GM12873 (cell line): ENCODE measurements at regions not wholly inside any gene's neighbourhood (a gene's known extent, or its start where the extent isn't known, plus 50 kb on each side); places are given as distances from the start of the nearest gene placed in this dataset.

ENCODE experiments used
- TF ChIP-seq, protein P1 (sequence below): IDR thresholded peaks from 2 replicates; pipeline ENCODE4 v1.5.1; 2012; ENCODE audit warnings: low read depth, mild to moderate bottlenecking, moderate library complexity, low read length, control low read depth; ENCODE audit not compliant: insufficient read depth; ENCODE audit errors: missing control alignments

DNA sequence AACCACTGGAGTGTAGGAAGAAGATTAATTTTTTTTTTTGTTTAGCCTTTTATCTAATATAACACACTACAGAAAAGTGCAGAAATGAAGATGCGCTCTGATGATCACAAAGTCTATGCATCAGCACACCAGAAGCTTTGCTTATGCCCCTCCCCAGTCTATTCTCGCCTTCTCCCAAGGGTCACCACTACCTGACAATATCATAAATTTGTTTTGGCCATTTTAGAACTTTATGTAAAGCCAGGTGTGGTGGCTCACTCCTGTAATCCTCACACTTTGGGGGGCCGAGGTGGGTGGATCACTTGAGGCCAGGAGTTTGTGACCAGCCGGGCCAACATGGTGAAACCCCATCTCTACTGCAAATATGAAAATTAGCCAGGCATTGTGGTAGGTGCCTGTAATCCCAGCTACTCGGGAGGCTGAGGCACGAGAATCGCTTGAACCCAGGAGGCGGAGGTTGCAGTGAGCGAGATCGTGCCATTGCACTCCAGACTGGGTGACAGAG lies 231.3 kb downstream of the FOXD2 start:
- TF ChIP-seq, protein P1, sequence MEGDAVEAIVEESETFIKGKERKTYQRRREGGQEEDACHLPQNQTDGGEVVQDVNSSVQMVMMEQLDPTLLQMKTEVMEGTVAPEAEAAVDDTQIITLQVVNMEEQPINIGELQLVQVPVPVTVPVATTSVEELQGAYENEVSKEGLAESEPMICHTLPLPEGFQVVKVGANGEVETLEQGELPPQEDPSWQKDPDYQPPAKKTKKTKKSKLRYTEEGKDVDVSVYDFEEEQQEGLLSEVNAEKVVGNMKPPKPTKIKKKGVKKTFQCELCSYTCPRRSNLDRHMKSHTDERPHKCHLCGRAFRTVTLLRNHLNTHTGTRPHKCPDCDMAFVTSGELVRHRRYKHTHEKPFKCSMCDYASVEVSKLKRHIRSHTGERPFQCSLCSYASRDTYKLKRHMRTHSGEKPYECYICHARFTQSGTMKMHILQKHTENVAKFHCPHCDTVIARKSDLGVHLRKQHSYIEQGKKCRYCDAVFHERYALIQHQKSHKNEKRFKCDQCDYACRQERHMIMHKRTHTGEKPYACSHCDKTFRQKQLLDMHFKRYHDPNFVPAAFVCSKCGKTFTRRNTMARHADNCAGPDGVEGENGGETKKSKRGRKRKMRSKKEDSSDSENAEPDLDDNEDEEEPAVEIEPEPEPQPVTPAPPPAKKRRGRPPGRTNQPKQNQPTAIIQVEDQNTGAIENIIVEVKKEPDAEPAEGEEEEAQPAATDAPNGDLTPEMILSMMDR = no peak

DNA sequence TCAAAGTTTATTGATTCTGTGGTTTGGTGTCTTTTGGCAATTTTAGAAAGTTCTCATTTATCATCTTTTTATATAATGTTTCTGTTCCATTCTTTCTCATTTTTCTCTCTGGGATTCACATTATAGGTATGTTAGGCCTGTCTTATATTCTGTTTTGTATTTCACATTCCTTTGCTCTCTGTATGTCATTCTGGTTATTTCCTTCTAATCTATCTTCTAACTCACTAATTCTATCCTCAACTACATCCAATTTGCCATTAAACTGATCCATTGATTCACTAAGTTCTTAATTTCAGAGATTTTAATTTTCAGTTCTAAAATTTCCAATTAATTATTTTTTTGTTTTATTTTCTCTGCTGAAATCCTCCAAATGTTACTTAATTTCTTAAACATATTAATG lies 234.8 kb downstream of the FOXD2 start:
- TF ChIP-seq, protein P1 = no peak

DNA sequence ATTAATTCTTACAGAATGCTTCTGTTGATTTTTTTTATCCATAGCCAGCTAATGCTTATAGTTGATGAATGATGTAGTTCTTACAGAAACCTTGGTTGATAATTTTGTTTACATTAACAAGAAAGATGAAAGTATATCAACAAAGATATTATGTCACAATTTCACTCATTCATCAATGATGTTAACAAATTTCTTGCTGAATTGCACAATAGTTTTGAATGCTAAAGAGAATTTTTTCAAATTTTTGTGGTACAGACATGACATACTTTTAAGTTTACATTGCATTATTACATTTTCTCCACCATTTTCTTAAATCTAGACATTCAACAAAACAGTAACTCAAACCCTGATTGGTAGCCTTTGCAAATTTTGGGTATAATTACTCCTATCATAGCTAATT lies 236.3 kb downstream of the FOXD2 start:
- TF ChIP-seq, protein P1 = no peak

DNA sequence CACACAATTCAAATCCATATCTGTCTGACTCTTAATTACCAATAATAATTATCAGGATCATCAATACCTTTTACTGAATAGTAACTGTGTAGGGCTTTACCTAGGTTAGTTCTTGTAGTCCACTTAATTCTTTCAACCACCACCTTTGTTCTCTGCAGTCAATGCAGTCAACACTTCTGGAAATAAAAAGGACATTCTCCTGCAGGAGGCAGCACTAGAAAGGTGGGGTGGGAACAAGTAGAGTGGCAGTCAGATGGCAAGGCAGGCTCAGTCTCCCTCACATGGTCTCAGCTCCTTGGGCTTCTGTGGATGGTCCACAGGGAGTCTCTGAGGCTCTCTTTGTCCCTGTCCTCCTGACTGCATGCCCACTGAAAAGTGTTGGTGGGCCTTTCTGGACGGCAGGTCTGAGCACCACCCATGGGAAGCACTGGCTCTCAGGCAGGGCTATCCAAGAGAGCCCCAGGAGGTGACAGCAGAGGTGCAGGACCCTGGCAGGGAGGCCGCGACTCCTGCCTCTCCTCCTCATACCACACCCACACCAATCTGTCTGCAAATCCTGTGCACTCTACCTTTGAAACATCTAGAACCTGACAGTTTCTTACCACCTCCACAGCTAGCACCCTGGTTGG lies 237.3 kb downstream of the FOXD2 start:
- TF ChIP-seq, protein P1 = no peak

DNA sequence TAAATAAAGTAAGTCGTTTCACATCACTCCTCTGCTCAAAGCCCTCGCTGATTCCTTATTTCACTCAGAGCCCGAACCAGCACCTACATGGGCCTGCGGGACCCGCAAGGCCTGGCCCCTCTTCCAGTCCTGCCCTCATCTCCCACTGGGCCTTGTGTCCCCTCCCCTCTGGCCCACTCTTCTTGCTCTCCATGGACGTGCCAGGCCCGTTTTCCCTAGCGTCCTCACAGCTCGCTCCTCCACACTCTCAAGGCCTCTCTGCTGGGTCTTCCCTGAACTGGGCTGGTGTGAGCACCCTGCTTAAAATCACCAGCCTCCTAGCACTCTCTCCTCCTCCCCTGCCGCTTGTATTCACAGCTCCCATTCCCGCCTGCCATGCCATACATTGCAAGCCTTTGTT lies 237.9 kb downstream of the FOXD2 start:
- TF ChIP-seq, protein P1 = no peak

DNA sequence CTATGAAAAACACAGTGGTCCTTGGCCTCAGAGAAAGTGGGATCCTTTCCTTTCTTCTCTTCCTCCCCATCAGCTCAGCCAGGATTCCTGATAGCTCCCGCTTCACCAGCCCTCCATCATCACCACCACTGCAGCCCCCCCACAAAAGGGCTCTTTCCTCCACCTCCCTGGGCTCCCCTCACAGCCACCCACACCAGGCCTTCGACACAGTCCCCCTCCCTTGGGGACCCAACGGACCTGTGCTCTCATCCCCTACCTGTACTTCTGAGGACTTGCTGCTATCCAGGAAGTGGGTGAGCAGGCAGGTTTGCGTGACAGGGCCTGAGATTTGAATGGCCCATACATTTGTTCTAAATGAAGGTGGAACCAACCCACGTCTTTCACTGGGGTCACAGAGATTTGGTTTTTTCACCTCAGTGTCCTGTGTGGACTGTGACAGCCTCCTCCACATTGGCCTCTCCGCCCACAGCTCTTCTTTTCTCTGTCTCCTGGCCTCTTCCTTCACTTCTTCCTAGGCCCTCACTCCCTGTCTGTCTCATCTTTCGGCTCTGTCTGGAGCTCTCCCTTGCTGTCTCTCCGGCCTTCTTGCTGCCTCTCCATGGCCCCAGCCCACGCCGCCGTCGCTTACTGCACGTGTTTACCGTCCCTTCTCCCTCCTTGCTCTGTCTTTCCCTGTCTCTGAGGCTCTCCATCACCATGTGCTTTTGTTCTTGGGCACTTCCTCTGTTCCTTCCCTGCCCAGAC lies 238.6 kb downstream of the FOXD2 start:
- TF ChIP-seq, protein P1 = no peak

DNA sequence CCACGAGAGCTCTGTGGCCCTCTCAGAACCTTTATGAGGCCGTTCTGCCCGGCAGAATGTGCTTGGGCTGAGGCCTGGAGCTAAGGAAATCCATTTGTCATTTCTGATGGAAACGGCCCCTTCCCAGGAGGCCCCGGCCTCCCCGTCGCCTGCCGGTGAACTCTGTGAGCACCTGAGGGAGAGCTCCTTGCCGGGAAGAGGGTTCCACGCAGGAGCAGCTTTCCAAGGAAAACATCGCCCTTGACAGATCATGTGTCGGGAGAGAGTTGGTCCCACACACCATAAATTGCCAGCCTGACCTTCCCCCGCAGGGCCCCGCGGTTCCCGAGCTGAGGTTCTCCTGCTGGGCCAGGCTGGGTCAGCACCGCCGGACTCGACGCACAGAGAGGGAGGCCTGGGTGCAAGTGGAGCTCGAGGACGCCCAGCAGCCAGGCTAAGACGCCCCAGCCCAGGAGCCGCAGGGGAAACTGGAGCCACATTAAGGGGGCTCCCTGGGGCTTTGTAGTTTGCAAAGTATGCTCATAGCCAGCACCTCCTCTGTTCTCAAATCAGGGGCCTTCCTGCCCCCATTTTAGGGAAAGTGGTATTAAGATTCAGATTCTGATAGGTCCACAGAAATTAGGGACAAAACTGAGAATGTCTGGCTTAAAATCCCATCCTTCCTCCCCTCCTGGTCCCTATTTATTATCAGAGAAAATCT lies 239.5 kb downstream of the FOXD2 start:
- TF ChIP-seq, protein P1 = no peak
